Left ventricle myocardium inferior (tissue), 1 donor: ENCODE measurements at regions not wholly inside any gene's neighbourhood (a gene's known extent, or its start where the extent isn't known, plus 50 kb on each side); places are given as distances from the start of the nearest gene placed in this dataset.

Experiments used
- DNase-seq: peaks from one replicate; pipeline ENCODE4 v3.0.0-alpha.2; 2020
- H3K27ac ChIP-seq: fragments of 200-600 bp; replicated peaks from 2 replicates; pipeline ENCODE4 v1.8.0; 2021
- H3K27me3 ChIP-seq: fragments of 200-600 bp; 2 replicates; pipeline ENCODE4 v1.8.0; 2021; ENCODE audit warnings: low read depth
- H3K36me3 ChIP-seq: fragments of 200-600 bp; 2 replicates; pipeline ENCODE4 v1.8.0; 2021
- H3K4me1 ChIP-seq: fragments of 200-600 bp; 2 replicates; pipeline ENCODE4 v1.8.0; 2021
- H3K4me3 ChIP-seq: fragments of 200-600 bp; 2 replicates; pipeline ENCODE4 v1.8.0; 2021; ENCODE audit warnings: mild to moderate bottlenecking, moderate library complexity
- H3K9me3 ChIP-seq: fragments of 200-600 bp; replicated peaks from 2 replicates; pipeline ENCODE4 v1.8.0; 2021
- intact Hi-C: fragments of 100-400 bp; cut with micrococcal nuclease; formaldehyde crosslinking; loops from one replicate; pipeline ENCODE4 v1.11.0; 2022
- TF ChIP-seq, protein P1 (sequence below): fragments of 200-600 bp; IDR thresholded peaks from 2 replicates; pipeline ENCODE4 v1.8.0; 2021; ENCODE audit warnings: antibody characterized with exemption, mild to moderate bottlenecking, borderline replicate concordance
- donor health status: DM: no; HTN: yes; CAD: no; lungs with severe emphysema.

DNA sequence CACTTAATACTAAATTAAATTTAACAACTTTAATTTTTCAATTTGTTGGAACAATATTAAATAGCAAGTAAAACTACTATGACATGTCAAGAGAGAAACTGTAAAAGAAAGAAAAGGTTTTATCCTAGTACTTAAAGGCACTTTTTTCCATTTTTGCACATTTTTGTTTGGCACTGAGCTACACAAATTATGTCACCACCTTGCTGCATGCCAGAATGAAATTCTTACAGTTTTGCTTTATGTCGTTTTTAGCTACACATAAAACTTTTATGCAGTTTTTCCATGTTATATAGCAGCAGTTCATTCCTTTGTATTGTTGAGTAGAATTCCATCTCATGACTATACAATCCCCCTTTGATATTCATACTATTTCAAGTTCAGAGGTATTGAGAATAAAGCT, 99.1 kb upstream of the RXFP1 start:
- TF ChIP-seq, protein P1, sequence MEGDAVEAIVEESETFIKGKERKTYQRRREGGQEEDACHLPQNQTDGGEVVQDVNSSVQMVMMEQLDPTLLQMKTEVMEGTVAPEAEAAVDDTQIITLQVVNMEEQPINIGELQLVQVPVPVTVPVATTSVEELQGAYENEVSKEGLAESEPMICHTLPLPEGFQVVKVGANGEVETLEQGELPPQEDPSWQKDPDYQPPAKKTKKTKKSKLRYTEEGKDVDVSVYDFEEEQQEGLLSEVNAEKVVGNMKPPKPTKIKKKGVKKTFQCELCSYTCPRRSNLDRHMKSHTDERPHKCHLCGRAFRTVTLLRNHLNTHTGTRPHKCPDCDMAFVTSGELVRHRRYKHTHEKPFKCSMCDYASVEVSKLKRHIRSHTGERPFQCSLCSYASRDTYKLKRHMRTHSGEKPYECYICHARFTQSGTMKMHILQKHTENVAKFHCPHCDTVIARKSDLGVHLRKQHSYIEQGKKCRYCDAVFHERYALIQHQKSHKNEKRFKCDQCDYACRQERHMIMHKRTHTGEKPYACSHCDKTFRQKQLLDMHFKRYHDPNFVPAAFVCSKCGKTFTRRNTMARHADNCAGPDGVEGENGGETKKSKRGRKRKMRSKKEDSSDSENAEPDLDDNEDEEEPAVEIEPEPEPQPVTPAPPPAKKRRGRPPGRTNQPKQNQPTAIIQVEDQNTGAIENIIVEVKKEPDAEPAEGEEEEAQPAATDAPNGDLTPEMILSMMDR, result no peak
- H3K27me3 ChIP-seq, result peaks cover 4% of the 10 kb centered on the region
- no peaks in the 10 kb centered on the region for H3K36me3 ChIP-seq
- no peak for DNase-seq
- no peak overlapping the region for H3K27ac ChIP-seq
- intact Hi-C loops, result no loop called here
- no peak overlapping the region for H3K4me3 ChIP-seq
- H3K4me1 ChIP-seq, result no peaks in the 10 kb centered on the region
- H3K9me3 ChIP-seq, result no peaks in the 10 kb centered on the region

DNA sequence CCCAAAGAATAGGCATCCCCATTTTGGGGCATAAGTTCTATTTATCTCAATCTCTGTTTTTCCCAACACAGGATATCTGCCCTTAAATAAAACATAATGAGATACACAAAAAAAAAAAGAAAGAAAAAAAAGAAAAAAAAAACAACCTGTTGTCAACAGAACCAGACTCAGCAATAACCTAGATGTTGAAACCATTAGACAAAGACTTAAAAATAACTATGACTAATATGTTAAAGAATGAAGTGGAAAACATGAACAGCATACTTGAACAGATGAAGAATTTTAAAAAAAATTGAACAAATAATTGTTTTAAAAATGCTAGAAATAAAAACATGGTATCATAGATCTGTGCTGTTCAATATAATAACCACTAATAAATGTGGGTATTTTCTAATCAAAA, 93.4 kb upstream of the RXFP1 start:
- TF ChIP-seq, protein P1, result no peak
- no peak overlapping the region for H3K4me3 ChIP-seq
- no peaks in the 10 kb centered on the region for H3K9me3 ChIP-seq
- H3K4me1 ChIP-seq, result no peaks in the 10 kb centered on the region
- no peak overlapping the region for H3K27ac ChIP-seq
- H3K27me3 ChIP-seq, result no peaks in the 10 kb centered on the region
- intact Hi-C loops, result no loop called here
- DNase-seq, result no peak
- H3K36me3 ChIP-seq, result no peaks in the 10 kb centered on the region

DNA sequence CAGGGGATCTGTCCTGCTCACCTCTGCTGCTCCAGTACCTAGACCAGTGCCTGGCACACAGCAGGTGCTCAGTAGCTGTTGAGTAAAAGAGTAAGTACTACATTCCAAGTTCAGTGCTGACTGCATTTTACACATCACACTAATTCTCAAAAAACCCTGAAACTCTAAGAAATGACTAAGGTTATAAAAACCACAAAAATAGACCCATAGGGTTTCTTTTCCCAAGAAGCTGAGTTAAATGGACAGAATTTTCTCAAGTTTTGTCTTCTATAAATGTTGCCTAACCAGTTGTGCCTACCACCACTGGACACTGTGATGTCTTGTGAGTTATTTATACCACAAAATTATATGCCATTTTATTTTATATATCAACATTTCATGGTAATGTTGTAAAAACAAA, 78.9 kb upstream of the RXFP1 start:
- no peaks in the 10 kb centered on the region for H3K27me3 ChIP-seq
- intact Hi-C loops, result no loop called here
- H3K4me3 ChIP-seq, result no peak overlapping the region
- H3K27ac ChIP-seq, result no peak overlapping the region
- H3K36me3 ChIP-seq, result no peaks in the 10 kb centered on the region
- H3K9me3 ChIP-seq, result peaks cover 11% of the 10 kb centered on the region
- no peaks in the 10 kb centered on the region for H3K4me1 ChIP-seq
- TF ChIP-seq, protein P1, result no peak
- DNase-seq, result no peak

DNA sequence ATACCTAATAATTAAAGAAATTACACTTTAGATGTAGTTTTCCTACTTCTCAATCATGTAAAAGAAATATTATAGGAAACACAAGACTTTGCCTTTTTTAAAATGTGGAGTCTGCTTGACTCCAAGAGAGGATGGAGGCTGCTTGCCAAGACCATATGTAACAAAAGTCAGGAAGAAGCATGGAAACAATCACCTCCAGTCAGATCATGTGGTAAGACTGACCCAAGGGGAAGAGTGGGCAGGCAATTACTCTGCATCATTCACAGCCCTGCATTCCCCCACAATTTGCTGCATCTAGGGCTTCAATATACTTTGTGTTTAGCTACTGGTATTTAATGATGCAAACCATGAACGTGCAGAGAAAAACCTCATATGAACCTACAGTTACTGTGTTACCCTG, 78.0 kb upstream of the RXFP1 start:
- DNase-seq, result no peak
- H3K27me3 ChIP-seq, result no peaks in the 10 kb centered on the region
- TF ChIP-seq, protein P1, result no peak
- H3K27ac ChIP-seq, result no peak overlapping the region
- intact Hi-C loops, result no loop called here
- no peaks in the 10 kb centered on the region for H3K4me1 ChIP-seq
- H3K9me3 ChIP-seq, result peaks cover 11% of the 10 kb centered on the region
- H3K4me3 ChIP-seq, result no peak overlapping the region
- no peaks in the 10 kb centered on the region for H3K36me3 ChIP-seq

DNA sequence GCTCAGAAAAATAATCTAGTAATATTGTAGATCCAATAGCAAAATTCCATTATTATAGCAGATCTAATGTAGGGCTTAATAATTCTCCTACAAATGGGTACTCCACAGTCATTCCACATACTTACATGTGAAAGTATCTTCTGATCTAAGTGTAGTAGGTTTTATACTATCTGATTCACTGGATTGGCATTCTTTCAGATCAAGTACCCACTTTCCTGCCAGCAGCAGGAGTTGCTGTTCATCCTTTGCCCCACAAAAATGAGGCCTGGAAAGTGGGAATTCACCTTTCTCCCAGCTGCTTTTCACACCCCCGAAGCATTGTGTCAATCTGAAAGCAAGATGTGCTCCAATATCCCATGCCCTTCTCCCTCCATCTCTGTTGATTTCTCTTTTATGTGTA, 77.1 kb upstream of the RXFP1 start:
- intact Hi-C loops, result no loop called here
- H3K9me3 ChIP-seq, result peaks cover 3% of the 10 kb centered on the region
- no peak for DNase-seq
- H3K27ac ChIP-seq, result no peak overlapping the region
- TF ChIP-seq, protein P1, result no peak
- no peaks in the 10 kb centered on the region for H3K27me3 ChIP-seq
- H3K36me3 ChIP-seq, result no peaks in the 10 kb centered on the region
- H3K4me3 ChIP-seq, result no peak overlapping the region
- H3K4me1 ChIP-seq, result no peaks in the 10 kb centered on the region

DNA sequence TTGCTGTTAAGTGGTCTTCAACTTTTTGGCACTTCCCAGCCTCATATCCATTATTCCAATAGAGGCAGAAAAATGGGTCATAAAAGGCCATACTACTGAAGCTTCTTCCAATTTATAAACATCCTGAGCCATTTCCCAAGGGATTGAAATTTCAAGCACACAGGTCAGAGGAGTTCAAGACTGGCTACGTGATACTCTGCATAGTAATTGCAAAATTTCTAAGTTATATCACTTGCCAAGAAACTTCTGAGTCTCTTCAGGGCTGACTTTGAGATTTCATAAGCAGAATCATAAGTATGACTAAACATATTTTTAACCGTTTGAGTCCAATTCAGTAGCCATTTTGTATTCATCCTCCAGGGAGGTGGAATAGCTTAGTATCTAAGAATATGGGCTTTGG, 75.6 kb upstream of the RXFP1 start:
- no peaks in the 10 kb centered on the region for H3K36me3 ChIP-seq
- H3K4me1 ChIP-seq, result no peaks in the 10 kb centered on the region
- H3K4me3 ChIP-seq, result no peak overlapping the region
- TF ChIP-seq, protein P1, result no peak
- DNase-seq, result no peak
- no peaks in the 10 kb centered on the region for H3K27me3 ChIP-seq
- H3K27ac ChIP-seq, result no peak overlapping the region
- intact Hi-C loops, result no loop called here
- H3K9me3 ChIP-seq, result no peaks in the 10 kb centered on the region
